SK-N-SH (cell line): ENCODE measurements at regions not wholly inside any gene's neighbourhood (a gene's known extent, or its start where the extent isn't known, plus 50 kb on each side); places are given as distances from the start of the nearest gene placed in this dataset.

Experiments used
- CTCF ChIA-PET: fragments of 300-600, 350-600 bp; formaldehyde crosslinking; extraction: SDS; loops from one replicate; lab custom pipeline; 2021; lab: Yijun Ruan, JAX
- POLR2A ChIA-PET: fragments of 350-600 bp; sonication (Branson Sonifier 250); formaldehyde crosslinking; extraction: SDS; loops from one replicate; lab custom pipeline; 2020; ENCODE audit warnings: antibody characterized with exemption, inconsistent platforms; lab: Yijun Ruan, JAX
- DNase-seq: peaks from one replicate; pipeline ENCODE4 v3.0.0; 2012
- H2AFZ ChIP-seq: fragments of 200-600 bp; sonication (generic); 2 replicates; pipeline ENCODE4 v1.8.1; 2016; ENCODE audit warnings: antibody characterized with exemption, mild to moderate bottlenecking, low read depth
- H3F3A ChIP-seq: fragments of 200-600 bp; sonication (generic); replicated peaks from 2 replicates; pipeline ENCODE3; 2016; ENCODE audit warnings: antibody characterized with exemption, mild to moderate bottlenecking; ENCODE audit not compliant: insufficient read depth
- H3K27ac ChIP-seq, 2 experiments: fragments of 200-500 bp in 1 of 2; fragments of 200-600 bp in 1 of 2; sonication (Bioruptor generic) in 1 of 2; sonication (generic), shearing (Covaris generic) in 1 of 2; 2 replicates each; pipeline versions ENCODE4 v1.5.1 to v1.6.1; 2014 to 2016; ENCODE audit warnings: low read depth in 2 of 2, inconsistent platforms in 1 of 2, low read length in 1 of 2, mild to moderate bottlenecking in 1 of 2, mixed read lengths in 1 of 2
- H3K27me3 ChIP-seq: fragments of 200-600 bp; sonication (generic), shearing (Covaris generic); 2 replicates; pipeline ENCODE4 v1.6.1; 2016; ENCODE audit warnings: mixed run types; ENCODE audit not compliant: insufficient read depth
- H3K36me3 ChIP-seq, 2 experiments: fragments of 200-500 bp in 1 of 2; fragments of 200-600 bp in 1 of 2; sonication (Bioruptor generic) in 1 of 2; sonication (generic) in 1 of 2; replicated peaks in 1 of 2; 2 replicates each; pipeline versions ENCODE3 to v1.5.1; 2014 to 2016; ENCODE audit warnings: low read length in 1 of 2, mild to moderate bottlenecking in 1 of 2; ENCODE audit not compliant: insufficient read depth in 2 of 2, control insufficient read depth in 1 of 2
- H3K4me1 ChIP-seq, 2 experiments: fragments of 200-500 bp in 1 of 2; fragments of 200-600 bp in 1 of 2; sonication (Bioruptor generic) in 1 of 2; sonication (generic), shearing (Covaris generic) in 1 of 2; 2 replicates each; pipeline versions ENCODE4 v1.5.1 to v1.6.1; 2014 to 2016; ENCODE audit warnings: low read depth in 1 of 2, low read length in 1 of 2, mixed run types in 1 of 2; ENCODE audit not compliant: insufficient read depth in 2 of 2, control insufficient read depth in 1 of 2
- H3K4me2 ChIP-seq: fragments of 200-600 bp; sonication (generic), shearing (Covaris generic); 2 replicates; pipeline ENCODE4 v1.6.1; 2017; ENCODE audit warnings: mixed run types
- H3K4me3 ChIP-seq, 2 experiments: fragments of 200-500 bp in 1 of 2; fragments of 200-600 bp in 1 of 2; sonication (Bioruptor generic) in 1 of 2; sonication (generic), shearing (Covaris generic) in 1 of 2; 2 replicates each; pipeline versions ENCODE4 v1.5.1 to v1.8.1; 2014 to 2016; ENCODE audit warnings: low read depth in 2 of 2, inconsistent platforms in 1 of 2, low read length in 1 of 2, mild to moderate bottlenecking in 1 of 2, mixed read lengths in 1 of 2, moderate library complexity in 1 of 2
- H3K79me2 ChIP-seq: fragments of 200-600 bp; sonication (generic); 2 replicates; pipeline ENCODE4 v1.8.1; 2017; ENCODE audit warnings: mild to moderate bottlenecking; ENCODE audit not compliant: insufficient read depth
- H3K9ac ChIP-seq: fragments of 200-600 bp; sonication (generic); 2 replicates; pipeline ENCODE4 v1.6.1; 2017; ENCODE audit warnings: mixed run types
- H3K9me2 ChIP-seq: fragments of 200-600 bp; sonication (generic); 2 replicates; pipeline ENCODE4 v1.6.1; 2017; ENCODE audit warnings: mixed run types
- H3K9me3 ChIP-seq: fragments of 200-600 bp; sonication (generic); 2 replicates; pipeline ENCODE4 v1.6.1; 2017; ENCODE audit warnings: mixed run types, mild to moderate bottlenecking, moderate library complexity
- H4K20me1 ChIP-seq: fragments of 200-600 bp; sonication (generic); 2 replicates; pipeline ENCODE4 v1.6.1; 2017; ENCODE audit warnings: mild to moderate bottlenecking, mixed run types; ENCODE audit not compliant: insufficient read depth
- CHD2 ChIP-seq: fragments of 150-350 bp; IDR thresholded peaks from 2 replicates; pipeline ENCODE4 v1.6.1; 2018; ENCODE audit warnings: low read length; ENCODE audit not compliant: partially characterized antibody
- CTCF ChIP-seq: fragments of 200-600 bp; sonication (generic); IDR thresholded peaks from 2 replicates; pipeline ENCODE4 v1.6.1; 2017; ENCODE audit warnings: antibody characterized with exemption, mild to moderate bottlenecking, moderate library complexity
- ELF1 ChIP-seq: IDR thresholded peaks from 2 replicates; pipeline ENCODE4 v1.4.0; 2012
- EP300 ChIP-seq, 2 experiments: IDR thresholded peaks; 2 replicates each; pipeline versions ENCODE4 v1.4.0 to v1.6.1; 2012; ENCODE audit warnings: borderline replicate concordance in 1 of 2, low read depth in 1 of 2, low read length in 1 of 2
- FOXJ3 ChIP-seq: sonication (generic); formaldehyde crosslinking; IDR thresholded peaks from 2 replicates; pipeline ENCODE4 v1.5.1; 2020; ENCODE audit warnings: mild to moderate bottlenecking, missing genetic modification reagents
- FOXM1 ChIP-seq: IDR thresholded peaks from 2 replicates; pipeline ENCODE4 v1.4.0; 2012; ENCODE audit warnings: low read depth, mild to moderate bottlenecking
- MAX ChIP-seq: IDR thresholded peaks from 2 replicates; pipeline ENCODE4 v1.4.0; 2012; ENCODE audit warnings: low read depth
- NFIC ChIP-seq: IDR thresholded peaks from 2 replicates; pipeline ENCODE4 v1.4.0; 2012; ENCODE audit warnings: borderline replicate concordance
- NRF1 ChIP-seq: IDR thresholded peaks from 2 replicates; pipeline ENCODE4 v1.6.1; 2012; ENCODE audit warnings: low read depth, mild to moderate bottlenecking, low read length
- POLR2AphosphoS5 ChIP-seq: IDR thresholded peaks from 2 replicates; pipeline ENCODE4 v1.6.1; 2012; ENCODE audit warnings: low read depth, low read length
- RAD21 ChIP-seq: IDR thresholded peaks from 2 replicates; pipeline ENCODE4 v1.6.1; 2012; ENCODE audit warnings: mild to moderate bottlenecking, low read length
- REST ChIP-seq: IDR thresholded peaks from 2 replicates; pipeline ENCODE4 v1.6.1; 2012; ENCODE audit warnings: mild to moderate bottlenecking, low read depth, low read length, moderate library complexity
- RFX5 ChIP-seq: IDR thresholded peaks from 2 replicates; pipeline ENCODE4 v1.6.1; 2012; ENCODE audit warnings: mild to moderate bottlenecking, improper control_type of control experiment, low read length
- SIN3A ChIP-seq: IDR thresholded peaks from 2 replicates; pipeline ENCODE4 v1.6.1; 2012; ENCODE audit warnings: low read depth, mild to moderate bottlenecking, low read length, moderate library complexity, borderline replicate concordance
- TEAD4 ChIP-seq: IDR thresholded peaks from 2 replicates; pipeline ENCODE4 v1.4.0; 2012; ENCODE audit warnings: mild to moderate bottlenecking, borderline replicate concordance; ENCODE audit not compliant: insufficient read depth
- USF1 ChIP-seq: IDR thresholded peaks from 2 replicates; pipeline ENCODE4 v1.4.0; 2012; ENCODE audit warnings: low read depth, borderline replicate concordance
- YY1 ChIP-seq: IDR thresholded peaks from 2 replicates; pipeline ENCODE4 v1.4.0; 2012; ENCODE audit warnings: low read depth, mild to moderate bottlenecking
- ZBTB33 ChIP-seq: IDR thresholded peaks from 2 replicates; pipeline ENCODE4 v1.4.0; 2012; ENCODE audit warnings: low read depth, borderline replicate concordance
- WGBS: methylation state at CpG from one replicate; pipeline ENCODE4 v1.1.6; 2017; ENCODE audit warnings: low lambda C conversion rate; 5-methylcytosine and 5-hydroxymethylcytosine counted together

GRCh38 chr4:187393531-187394344 lies 601.8 kb upstream of the ZFP42 start:
- Histone ChIP-seq H3K9me3 (no peaks in the 10 kb centered on the region), H3K9me2 (no peaks in the 10 kb centered on the region), H3K4me1 (peaks cover 0 to 2% of the 10 kb centered on the region in 2 experiments; a peak in 2 of 4 replicates), H3K79me2 (no peaks in the 10 kb centered on the region), H3K9ac (no peak overlapping the region), H2AFZ (no peak overlapping the region), H3K27ac (no peak overlapping the region), H3K4me2 (no peak overlapping the region), H3K36me3 (no peaks in the 10 kb centered on the region), H3K4me3 (no peak overlapping the region), H3K27me3 (no peaks in the 10 kb centered on the region), H4K20me1 (no peaks in the 10 kb centered on the region), H3F3A (no peaks in the 10 kb centered on the region)
- ChIA-PET POLR2A (no interaction called here), CTCF (no interaction called here)
- no peak for TF ChIP-seq ELF1
- TF ChIP-seq RFX5: no peak
- no peak for TF ChIP-seq TEAD4
- no peak for TF ChIP-seq FOXM1
- WGBS: 26% methylated on average over 3 of the region's 3 CpGs
- no peak for DNase-seq

- no peaks in the 10 kb centered on the region for H3F3A ChIP-seq
- peaks cover 0 to 2% of the 10 kb centered on the region in 2 experiments; a peak in 2 of 4 replicates for H3K4me1 ChIP-seq
- no peak overlapping the region for H3K9ac ChIP-seq
- H3K27me3 ChIP-seq: no peaks in the 10 kb centered on the region
- DNase-seq: no peak
- H3K9me3 ChIP-seq: no peaks in the 10 kb centered on the region
- 22% methylated on average over 6 of the region's 6 CpGs for WGBS
- no peaks in the 10 kb centered on the region for H3K36me3 ChIP-seq
- no peak overlapping the region for H2AFZ ChIP-seq
- no peaks in the 10 kb centered on the region for H3K79me2 ChIP-seq
- ChIA-PET CTCF (no interaction called here), POLR2A (no interaction called here)
- no peak overlapping the region for H3K4me2 ChIP-seq
- H3K27ac ChIP-seq: no peak overlapping the region
- H3K4me3 ChIP-seq: no peak overlapping the region
- no peaks in the 10 kb centered on the region for H3K9me2 ChIP-seq
- TF ChIP-seq YY1: no peak
- no peak for TF ChIP-seq SIN3A
- no peak for TF ChIP-seq NRF1
- TF ChIP-seq MAX: no peak
- TF ChIP-seq FOXM1: no peak
- TF ChIP-seq REST: no peak
- TF ChIP-seq CHD2: no peak
- no peak for TF ChIP-seq TEAD4
- TF ChIP-seq POLR2AphosphoS5: no peak
- no peak for TF ChIP-seq USF1
- no peak for TF ChIP-seq RAD21
- TF ChIP-seq ZBTB33: no peak
- no peak for TF ChIP-seq CTCF
- TF ChIP-seq EP300 (IDR thresholded peaks at IDR 0.05; ENCODE audit: borderline replicate concordance in 1 of 2, low read depth in 1 of 2, low read length in 1 of 2): no peak
- TF ChIP-seq NFIC: no peak
- TF ChIP-seq FOXJ3 (CRISPR knock-in tag): no peak
- no peaks in the 10 kb centered on the region for H4K20me1 ChIP-seq
Observed at GRCh38 chr4:187396106-187396505, 599.5 kb upstream of the ZFP42 start.
